Tibial artery (tissue), 4 donors: ENCODE measurements at regions not wholly inside any gene's neighbourhood (a gene's known extent, or its start where the extent isn't known, plus 50 kb on each side); places are given as distances from the start of the nearest gene placed in this dataset.
"Not testable (repeated sequence)": the region's sequence is repeated elsewhere in the genome, so short reads cannot be mapped to it uniquely, and the experiment has no call there.

Experiments used
- DNase-seq, 2 donors: peaks; one replicate each; pipeline ENCODE4 v3.0.0-alpha.2; 2019
- H3K27ac ChIP-seq, 2 donors: fragments of 200-600 bp; sonication (generic) in 1 of 2; 1 replicate in 1 of 2; 2 replicates in 1 of 2; pipeline ENCODE4 v1.5.1; 2018 to 2019; ENCODE audit warnings: mild to moderate bottlenecking in 1 of 2
- H3K27me3 ChIP-seq, 2 donors: fragments of 200-600 bp; sonication (generic) in 1 of 2; one replicate each; pipeline versions ENCODE4 v1.5.1 to v1.6.0; 2016 to 2019
- H3K36me3 ChIP-seq, 3 donors: fragments of 200-600 bp; sonication (generic) in 2 of 3; one replicate each; pipeline ENCODE4 v1.5.1; 2016 to 2019; ENCODE audit warnings: mild to moderate bottlenecking in 2 of 3
- H3K4me1 ChIP-seq, 4 donors: fragments of 200-600 bp; sonication (generic) in 2 of 4; 1 replicate in 3 of 4; 2 replicates in 1 of 4; pipeline ENCODE4 v1.5.1; 2016 to 2019
- H3K4me3 ChIP-seq, 2 donors: fragments of 200-600 bp; sonication (generic) in 1 of 2; 1 replicate in 1 of 2; 2 replicates in 1 of 2; pipeline ENCODE4 v1.5.1; 2018 to 2019; ENCODE audit warnings: mild to moderate bottlenecking in 2 of 2
- H3K9me3 ChIP-seq, 3 donors: fragments of 200-600 bp; sonication (generic) in 1 of 3; one replicate each; pipeline ENCODE4 v1.5.1; 2016 to 2019
- CTCF ChIP-seq, 2 experiments: fragments of 200-600 bp in 1 of 2; fragments of 450-650 bp in 1 of 2; IDR thresholded peaks; one replicate each; pipeline ENCODE4 v1.5.1; 2017 to 2019; ENCODE audit warnings: antibody characterized with exemption in 2 of 2, mild to moderate bottlenecking in 1 of 2, moderate library complexity in 1 of 2
- intact Hi-C: fragments of 100-400 bp; cut with DNase I; formaldehyde crosslinking; loops from one replicate; pipeline ENCODE4 v1.15.0; 2023; ENCODE audit warnings: low total_unique reads

- intact Hi-C loops = no loop called here
- TF ChIP-seq CTCF (IDR thresholded peaks at IDR 0.05) = no peak
- no peak for DNase-seq
- no peaks in the 10 kb centered on the region for H3K27me3 ChIP-seq
- H3K27ac ChIP-seq = no peak overlapping the region
- no peaks in the 10 kb centered on the region for H3K36me3 ChIP-seq
- H3K4me1 ChIP-seq = no peaks in the 10 kb centered on the region
- H3K9me3 ChIP-seq = no peaks in the 10 kb centered on the region
- H3K4me3 ChIP-seq = no peak overlapping the region
These were observed 430.5 kb downstream of the SHISA9 start for GRCh38 chr16:13331918-13332317.

GRCh38 chr16:13332713-13333255 is 431.4 kb downstream of the SHISA9 start:
- Histone ChIP-seq H3K27me3 (no peaks in the 10 kb centered on the region), H3K27ac (no peak overlapping the region), H3K36me3 (no peaks in the 10 kb centered on the region), H3K9me3 (no peaks in the 10 kb centered on the region), H3K4me3 (no peak overlapping the region), H3K4me1 (no peaks in the 10 kb centered on the region)
- no peak for DNase-seq
- TF ChIP-seq CTCF (IDR thresholded peaks at IDR 0.05) = no peak
- intact Hi-C loops = no loop called here

GRCh38 chr16:13333336-13333735 is 431.9 kb downstream of the SHISA9 start:
- no peaks in the 10 kb centered on the region for H3K27me3 ChIP-seq
- intact Hi-C loops = no loop called here
- no peak for DNase-seq
- H3K36me3 ChIP-seq = no peaks in the 10 kb centered on the region
- H3K4me3 ChIP-seq = no peak overlapping the region
- H3K9me3 ChIP-seq = no peaks in the 10 kb centered on the region
- TF ChIP-seq CTCF (IDR thresholded peaks at IDR 0.05) = no peak
- no peaks in the 10 kb centered on the region for H3K4me1 ChIP-seq
- no peak overlapping the region for H3K27ac ChIP-seq

GRCh38 chr16:13335879-13336278 is 434.5 kb downstream of the SHISA9 start:
- intact Hi-C loops = no loop called here
- H3K27ac ChIP-seq = no peak overlapping the region

GRCh38 chr16:13336335-13336734 is 434.9 kb downstream of the SHISA9 start:
- no peak for TF ChIP-seq CTCF (IDR thresholded peaks at IDR 0.05)
- Histone ChIP-seq H3K27ac (no peak overlapping the region), H3K4me3 (no peak overlapping the region), H3K36me3 (no peaks in the 10 kb centered on the region), H3K27me3 (no peaks in the 10 kb centered on the region), H3K4me1 (no peaks in the 10 kb centered on the region), H3K9me3 (no peaks in the 10 kb centered on the region)
- DNase-seq = no peak
- intact Hi-C loops = no loop called here

More at GRCh38 chr16:13335879-13336278, 434.5 kb downstream of the SHISA9 start:
- TF ChIP-seq CTCF (IDR thresholded peaks at IDR 0.05) = no peak
- no peaks in the 10 kb centered on the region for H3K27me3 ChIP-seq
- no peak overlapping the region for H3K4me3 ChIP-seq
- no peaks in the 10 kb centered on the region for H3K4me1 ChIP-seq
- H3K9me3 ChIP-seq = no peaks in the 10 kb centered on the region
- no peak for DNase-seq
- no peaks in the 10 kb centered on the region for H3K36me3 ChIP-seq

GRCh38 chr16:13336907-13337881 is 435.8 kb downstream of the SHISA9 start:
- DNase-seq, H3K27ac ChIP-seq, H3K36me3 ChIP-seq, H3K4me3 ChIP-seq, H3K9me3 ChIP-seq, H3K4me1 ChIP-seq, intact Hi-C loops, H3K27me3 ChIP-seq: not testable (repeated sequence)
